NCI-H82 treated with DMSO at 0.1 percent for 48 hours (cell line): ENCODE measurements at regions not wholly inside any gene's neighbourhood (a gene's known extent, or its start where the extent isn't known, plus 50 kb on each side); places are given as distances from the start of the nearest gene placed in this dataset.

Experiments
- DNase-seq: peaks from one replicate; lab custom pipeline; 2025; ENCODE audit not compliant: unreplicated experiment; lab: John Stamatoyannopoulos, UW

DNA sequence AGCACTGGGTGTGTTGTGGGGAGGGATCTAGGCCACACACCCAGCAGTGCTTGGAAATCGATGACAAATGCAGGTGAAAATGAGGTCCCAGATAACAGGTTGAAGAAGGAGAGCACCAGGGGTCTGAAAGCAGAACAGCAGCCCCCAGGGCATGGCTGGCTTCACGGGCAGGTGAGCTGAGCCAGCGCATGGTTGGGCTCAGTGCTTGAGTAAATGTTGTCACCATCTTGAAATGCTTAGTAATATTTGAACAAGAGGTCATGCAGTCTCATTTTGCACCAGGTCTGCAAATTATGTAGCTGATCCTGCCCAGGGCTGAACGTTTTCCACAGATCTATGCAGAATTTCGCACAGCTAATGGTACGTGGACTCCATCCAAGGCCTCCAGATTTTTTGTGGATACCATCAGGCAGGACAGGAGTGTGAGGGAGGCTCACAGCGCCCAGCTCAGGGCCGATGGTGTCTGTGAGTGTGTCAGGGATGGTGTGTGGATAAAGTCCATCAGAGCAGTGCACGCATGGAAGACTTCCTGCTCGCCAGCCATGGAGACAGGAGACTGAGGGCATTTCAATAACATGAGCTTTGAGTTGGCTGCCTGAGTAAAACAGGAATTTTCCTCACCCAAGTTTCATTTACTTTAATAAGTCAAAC, 53.1 kb upstream of the SNX9 start:
- no peak for DNase-seq

DNA sequence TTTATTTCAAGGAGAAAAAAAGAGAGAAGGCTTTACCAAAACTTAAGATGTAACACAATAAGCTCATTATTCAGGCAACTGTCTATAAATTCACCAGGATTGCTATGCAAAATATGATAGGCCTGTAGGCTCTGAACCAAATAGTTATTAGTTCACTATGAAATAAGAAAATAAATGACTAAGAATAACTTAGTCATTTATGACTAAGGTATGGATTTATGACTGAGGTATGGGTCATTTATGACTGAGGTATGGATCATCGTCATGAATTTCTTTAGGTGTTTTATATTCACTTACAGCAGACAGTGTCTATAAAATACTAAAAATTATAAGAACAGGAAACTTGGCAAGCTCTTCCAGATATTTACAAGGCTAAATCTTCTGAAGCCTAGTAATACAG, 52.1 kb upstream of the SNX9 start:
- no peak for DNase-seq

DNA sequence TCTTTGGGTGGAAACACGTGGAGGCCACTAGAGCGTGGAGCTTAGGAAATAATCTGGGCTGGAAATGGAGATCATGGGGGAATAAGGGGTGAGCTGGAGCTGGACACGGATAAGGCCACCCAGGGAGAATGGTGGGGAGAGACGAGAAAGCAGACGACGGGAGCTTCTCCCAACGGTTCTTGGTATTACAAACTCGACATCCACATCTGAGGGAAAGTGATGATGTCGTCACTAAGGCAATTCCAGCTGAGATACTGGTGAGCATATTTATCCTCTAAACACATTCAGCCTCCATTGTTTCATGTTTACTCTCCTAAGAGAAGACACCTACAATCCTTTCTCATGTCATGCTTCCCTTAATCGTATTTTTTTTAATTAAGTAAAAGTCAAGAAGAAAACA, 50.2 kb upstream of the SNX9 start:
- no peak for DNase-seq
